Cardiac fibroblast (primary cell): ENCODE measurements at regions not wholly inside any gene's neighbourhood (a gene's known extent, or its start where the extent isn't known, plus 50 kb on each side); places are given as distances from the start of the nearest gene placed in this dataset.

ENCODE experiments used
- DNase-seq, 2 donors: peaks; one replicate each; pipeline versions ENCODE4 v3.0.0 to v3.0.0-alpha.2; 2010; ENCODE audit warnings: low read depth in 2 of 2
- H3K4me3 ChIP-seq, 2 donors: replicated peaks in 1 of 2; 1 replicate in 1 of 2; 2 replicates in 1 of 2; pipeline ENCODE4 v1.5.1; 2011; ENCODE audit warnings: low read depth in 2 of 2, low read length in 2 of 2, mild to moderate bottlenecking in 2 of 2, moderate library complexity in 1 of 2
- TF ChIP-seq, protein P1 (sequence below): IDR thresholded peaks from one replicate; pipeline ENCODE4 v1.5.1; 2011; ENCODE audit warnings: low read depth, mild to moderate bottlenecking, low read length, inconsistent platforms

DNA sequence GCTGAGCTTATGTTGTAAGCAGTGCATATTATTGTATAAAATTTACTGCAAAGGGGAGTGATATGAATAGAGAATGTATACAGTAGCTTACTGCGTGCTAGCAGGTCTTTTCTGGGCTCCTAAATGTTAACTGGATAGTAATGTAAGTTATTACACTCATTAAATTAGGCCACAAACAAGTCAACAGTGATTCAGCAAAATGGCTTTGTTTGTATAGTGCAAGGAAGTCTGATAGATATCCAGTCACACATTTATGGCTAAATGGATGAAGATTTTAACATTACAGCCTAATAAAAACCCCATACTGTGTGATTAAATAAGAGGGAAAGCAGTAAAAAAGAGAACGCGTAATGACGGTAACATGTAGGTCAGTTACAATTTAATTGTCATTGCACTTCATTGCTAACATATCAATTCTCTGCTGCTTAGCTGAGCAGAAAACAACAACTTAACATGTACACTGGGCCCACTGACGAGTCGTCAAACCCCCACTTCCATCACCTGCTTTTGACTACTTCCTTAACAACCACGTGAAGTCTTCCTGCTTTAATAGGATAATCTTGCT lies 665.0 kb upstream of the FANCL start:
- TF ChIP-seq, protein P1, sequence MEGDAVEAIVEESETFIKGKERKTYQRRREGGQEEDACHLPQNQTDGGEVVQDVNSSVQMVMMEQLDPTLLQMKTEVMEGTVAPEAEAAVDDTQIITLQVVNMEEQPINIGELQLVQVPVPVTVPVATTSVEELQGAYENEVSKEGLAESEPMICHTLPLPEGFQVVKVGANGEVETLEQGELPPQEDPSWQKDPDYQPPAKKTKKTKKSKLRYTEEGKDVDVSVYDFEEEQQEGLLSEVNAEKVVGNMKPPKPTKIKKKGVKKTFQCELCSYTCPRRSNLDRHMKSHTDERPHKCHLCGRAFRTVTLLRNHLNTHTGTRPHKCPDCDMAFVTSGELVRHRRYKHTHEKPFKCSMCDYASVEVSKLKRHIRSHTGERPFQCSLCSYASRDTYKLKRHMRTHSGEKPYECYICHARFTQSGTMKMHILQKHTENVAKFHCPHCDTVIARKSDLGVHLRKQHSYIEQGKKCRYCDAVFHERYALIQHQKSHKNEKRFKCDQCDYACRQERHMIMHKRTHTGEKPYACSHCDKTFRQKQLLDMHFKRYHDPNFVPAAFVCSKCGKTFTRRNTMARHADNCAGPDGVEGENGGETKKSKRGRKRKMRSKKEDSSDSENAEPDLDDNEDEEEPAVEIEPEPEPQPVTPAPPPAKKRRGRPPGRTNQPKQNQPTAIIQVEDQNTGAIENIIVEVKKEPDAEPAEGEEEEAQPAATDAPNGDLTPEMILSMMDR = no peak
- DNase-seq = no peak
- H3K4me3 ChIP-seq = no peak overlapping the region

DNA sequence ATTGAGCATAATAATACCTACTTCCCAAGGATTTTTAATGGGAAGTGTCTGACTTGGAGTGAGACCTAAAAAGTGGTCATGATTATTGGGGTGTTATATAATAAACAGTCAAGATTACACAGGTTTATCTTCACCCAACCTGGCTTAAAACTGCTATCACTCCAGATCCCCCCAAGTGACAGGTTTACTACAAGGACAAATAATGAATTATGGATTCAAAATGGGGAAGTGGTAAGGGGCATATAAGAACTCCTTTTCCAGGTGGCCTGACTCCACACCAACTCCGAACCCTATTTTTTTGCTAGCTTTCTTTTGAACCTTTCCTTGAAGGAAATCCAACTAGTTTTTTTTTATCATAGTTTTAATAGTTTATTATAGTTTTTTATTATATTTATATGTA lies 663.0 kb upstream of the FANCL start:
- H3K4me3 ChIP-seq = no peak overlapping the region
- DNase-seq = no peak
- TF ChIP-seq, protein P1 = no peak

DNA sequence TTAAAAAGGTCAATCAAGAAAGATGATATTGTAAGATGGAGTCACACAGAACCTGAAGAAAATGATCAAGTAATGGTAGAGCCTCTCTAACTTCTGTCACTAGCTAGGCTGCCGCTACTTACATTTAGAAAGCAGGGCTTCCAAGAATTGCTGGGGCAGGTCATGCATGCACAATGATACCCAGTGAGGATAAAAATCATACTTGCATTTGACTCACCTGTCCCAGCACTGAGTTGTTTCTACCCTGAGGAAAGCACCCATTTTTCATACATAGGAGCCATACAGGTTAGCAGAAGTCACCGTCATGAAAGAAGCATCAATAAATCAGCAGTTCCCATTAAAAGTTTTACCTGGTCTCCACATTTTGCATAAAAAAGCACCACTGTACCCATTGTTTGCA lies 662.3 kb upstream of the FANCL start:
- no peak for DNase-seq
- TF ChIP-seq, protein P1 = no peak
- H3K4me3 ChIP-seq = no peak overlapping the region

DNA sequence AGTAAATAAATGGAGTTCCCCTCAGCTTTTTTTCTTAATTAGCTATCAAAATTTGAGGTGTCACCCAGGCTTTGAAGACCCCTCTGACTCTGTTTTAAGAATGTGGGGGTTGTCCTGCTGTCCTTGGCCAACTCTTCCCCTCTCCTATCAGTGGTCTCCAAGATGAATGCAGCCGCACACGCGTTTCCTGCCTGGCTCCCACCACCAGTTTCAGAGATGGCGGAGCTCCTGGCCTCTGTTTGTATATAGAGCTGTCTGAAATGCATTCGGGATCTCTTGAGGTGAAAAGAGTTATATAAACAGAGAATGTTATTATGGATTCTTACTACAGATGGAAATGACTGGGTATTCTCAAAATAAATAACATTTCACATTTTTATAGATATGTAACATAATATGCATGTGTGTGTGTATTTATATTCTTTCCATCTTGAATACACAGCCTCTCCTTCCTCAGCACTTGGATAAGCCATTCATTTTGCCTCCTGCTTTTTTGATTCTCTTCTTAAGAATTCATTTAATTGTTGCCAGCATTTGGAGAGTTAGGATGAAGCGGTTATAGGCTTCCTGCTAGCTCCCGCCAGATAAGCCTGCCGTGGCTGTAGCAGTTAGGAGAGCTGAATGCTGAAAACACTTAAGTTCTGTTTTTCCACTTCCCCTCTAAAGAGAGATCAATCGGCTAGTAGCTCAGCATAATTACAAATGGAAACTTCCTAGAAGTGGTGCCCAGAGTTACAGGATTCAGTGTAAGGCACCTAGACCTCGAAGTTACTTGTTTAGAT lies 659.3 kb upstream of the FANCL start:
- TF ChIP-seq, protein P1 = no peak
- H3K4me3 ChIP-seq = no peak overlapping the region
- DNase-seq = no peak

DNA sequence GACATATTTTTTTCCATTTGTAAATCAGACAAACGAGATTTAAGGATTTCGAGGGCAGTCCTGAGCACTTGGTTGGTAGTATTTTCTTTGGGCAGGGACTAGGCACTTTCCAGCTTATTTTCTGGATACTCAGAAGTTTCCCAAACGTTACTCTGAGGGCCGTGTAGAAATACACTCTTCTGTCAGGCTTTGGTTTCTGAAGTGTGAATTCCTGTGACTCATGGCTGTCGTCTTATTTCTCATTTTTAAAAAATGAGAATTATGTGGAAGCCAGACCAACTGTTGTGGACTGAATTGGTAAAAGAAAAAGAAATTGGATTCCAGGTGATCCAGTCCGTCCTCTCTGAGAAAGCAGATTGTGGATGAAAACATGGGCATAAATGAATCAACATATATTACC lies 658.6 kb upstream of the FANCL start:
- no peak for DNase-seq
- no peak overlapping the region for H3K4me3 ChIP-seq
- TF ChIP-seq, protein P1 = no peak

DNA sequence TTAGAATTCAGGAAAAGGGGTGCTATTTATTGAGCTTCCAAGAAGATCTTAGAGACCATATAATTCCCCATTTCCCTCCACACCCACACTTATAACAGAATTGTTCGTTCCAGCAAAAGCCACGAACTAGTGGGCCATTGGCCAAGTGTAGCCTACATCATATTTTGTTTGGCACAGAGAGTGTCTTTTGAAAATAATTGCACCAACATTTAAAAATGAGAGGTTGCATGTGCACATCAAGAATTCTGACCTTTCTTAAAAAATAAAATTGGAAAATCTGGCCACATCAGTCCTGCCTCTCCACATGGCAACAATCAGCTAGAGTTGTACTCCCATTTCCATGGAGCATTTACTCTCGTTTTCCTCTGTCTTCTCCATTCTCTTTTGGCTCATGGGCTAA lies 655.5 kb upstream of the FANCL start:
- no peak for DNase-seq
- no peak overlapping the region for H3K4me3 ChIP-seq
- TF ChIP-seq, protein P1 = no peak
